ENCODE measurements at regions not wholly inside any gene's neighbourhood (a gene's known extent, or its start where the extent isn't known, plus 50 kb on each side); places are given as distances from the start of the nearest gene placed in this dataset.

- TF ChIP-seq SP1 (IDR thresholded peaks at IDR 0.05; ENCODE audit: low read depth, low read length): no peak
- no peak for TF ChIP-seq HDAC2 (IDR thresholded peaks at IDR 0.05)
- TF ChIP-seq MXI1 (IDR thresholded peaks at IDR 0.05; ENCODE audit: low read depth, low read length): no peak
These were observed 1142.7 kb downstream of the CNTNAP5 start for GRCh38 chr2:125167820-125168219.

All from GM12878 (cell line).